CD4-positive, alpha-beta T cell treated with Interleukin-10 for 1 hour (primary cell): ENCODE measurements at regions not wholly inside any gene's neighbourhood (a gene's known extent, or its start where the extent isn't known, plus 50 kb on each side); places are given as distances from the start of the nearest gene placed in this dataset.

ENCODE experiments used
- DNase-seq: peaks from one replicate; pipeline ENCODE4 v3.0.0-alpha.2; 2020

DNA sequence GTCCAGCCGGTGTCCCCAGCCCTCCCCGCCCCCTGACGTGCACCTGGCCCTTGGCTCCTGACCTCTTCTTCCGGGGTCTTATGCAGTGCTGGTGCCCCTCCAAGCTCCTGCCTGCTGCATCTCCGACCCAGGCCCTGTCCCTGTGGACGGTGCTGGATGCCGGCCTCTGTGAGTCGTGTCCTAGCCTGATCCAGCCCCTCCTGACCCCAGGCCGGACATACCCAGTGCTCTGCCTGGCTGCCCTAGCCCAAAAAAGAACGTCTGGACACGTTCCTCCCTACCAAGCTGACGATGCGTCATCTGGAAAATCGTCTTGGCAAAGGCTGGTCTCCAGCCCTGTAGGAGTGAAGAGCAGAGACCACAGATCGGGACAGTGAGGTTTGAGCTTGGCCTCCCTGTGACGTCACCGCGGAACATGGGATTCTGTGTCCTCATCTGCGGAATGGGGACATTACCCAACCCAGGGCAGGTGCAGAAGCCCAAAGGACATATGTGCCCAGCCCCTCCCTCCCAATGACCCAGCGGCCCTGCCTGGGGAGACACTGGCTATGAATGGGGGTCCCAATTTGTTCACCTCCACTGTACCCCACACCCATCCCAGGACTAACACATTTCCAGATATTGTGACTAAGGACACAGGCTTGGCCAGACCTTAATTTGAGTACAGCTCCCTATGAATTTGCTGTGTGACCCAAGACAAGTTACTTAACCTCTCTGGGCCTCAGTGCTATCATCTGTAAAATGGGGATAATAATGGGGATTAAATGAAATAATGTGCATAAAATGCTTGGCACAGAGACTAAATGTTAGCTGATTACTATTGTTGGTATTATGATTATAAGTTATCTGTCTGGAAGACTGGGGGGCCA is 51.0 kb upstream of the BCL11B start:
- no peak for DNase-seq

DNA sequence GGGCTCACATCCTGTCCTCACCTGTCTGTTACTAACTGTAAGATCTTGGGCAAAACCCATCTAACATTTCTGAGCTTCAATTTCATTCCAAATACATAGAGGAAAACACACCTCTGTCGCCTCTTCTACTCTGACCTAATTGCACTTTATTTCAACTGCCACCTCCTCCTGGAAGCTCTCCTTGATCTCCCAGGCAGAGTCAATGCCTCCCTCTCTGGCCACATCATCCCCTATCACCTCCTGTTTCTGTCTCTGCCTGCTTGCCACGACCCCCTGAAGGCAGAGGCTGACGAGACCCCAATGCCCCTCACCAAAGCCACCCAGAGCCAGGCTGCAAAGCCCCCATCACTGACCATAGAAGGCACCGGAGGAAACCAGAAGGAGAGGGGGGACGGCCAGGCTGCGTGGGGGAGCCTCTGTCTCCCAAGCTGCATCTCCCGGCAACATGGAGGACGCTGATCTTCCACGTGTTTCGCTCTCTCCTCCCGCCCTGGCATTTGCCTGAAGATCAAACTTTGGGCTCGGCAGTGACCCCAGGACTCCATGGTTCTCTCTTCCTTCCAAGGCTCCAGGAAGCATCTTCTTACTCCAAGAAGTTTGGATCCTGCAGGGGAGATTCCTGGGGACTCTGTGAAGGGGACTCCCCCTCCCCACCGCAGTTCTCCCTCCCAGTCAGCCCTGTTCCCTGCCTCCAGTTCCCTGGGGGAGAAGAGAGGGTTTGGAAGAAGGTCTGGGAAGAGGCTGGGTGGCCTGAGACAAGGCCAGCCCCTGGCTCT is 50.1 kb upstream of the BCL11B start:
- DNase-seq, result no peak
